ENCODE measurements at regions not wholly inside any gene's neighbourhood (a gene's known extent, or its start where the extent isn't known, plus 50 kb on each side); places are given as distances from the start of the nearest gene placed in this dataset.

DNA sequence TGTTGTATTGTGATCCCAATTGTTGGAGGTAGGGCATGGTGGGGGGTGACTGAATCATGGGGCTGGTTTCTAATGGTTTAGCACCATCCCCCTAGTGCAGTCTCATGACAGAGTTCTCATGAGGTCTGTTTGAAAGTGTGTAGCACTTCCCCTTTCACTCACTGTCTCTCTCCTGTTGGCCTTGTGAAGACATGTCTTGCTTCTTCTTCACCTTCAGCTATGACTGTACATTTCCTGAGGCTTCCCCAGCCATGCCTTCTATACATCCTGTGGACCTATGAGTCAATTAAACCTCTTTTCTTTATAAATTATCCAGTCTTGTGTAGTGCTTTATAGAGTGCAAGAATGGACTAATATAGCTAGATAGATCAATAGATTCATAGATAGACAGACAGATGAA lies 230.0 kb downstream of the MAGEE1 start:
- ChIA-PET POLR2A (no interaction called here), CTCF (no interaction called here)
- no peak for DNase-seq (ENCODE audit: extremely low spot score)
- TF ChIP-seq TARDBP (IDR thresholded peaks at IDR 0.05): no peak
- TF ChIP-seq BHLHE40 (IDR thresholded peaks at IDR 0.05; ENCODE audit: borderline replicate concordance): no peak
- TF ChIP-seq FOXK2 (IDR thresholded peaks at IDR 0.05): no peak
- no peak for TF ChIP-seq LEF1 (IDR thresholded peaks at IDR 0.05; ENCODE audit: borderline replicate concordance)
- TF ChIP-seq FOXA1 (IDR thresholded peaks at IDR 0.05): no peak
- TF ChIP-seq, protein P1, sequence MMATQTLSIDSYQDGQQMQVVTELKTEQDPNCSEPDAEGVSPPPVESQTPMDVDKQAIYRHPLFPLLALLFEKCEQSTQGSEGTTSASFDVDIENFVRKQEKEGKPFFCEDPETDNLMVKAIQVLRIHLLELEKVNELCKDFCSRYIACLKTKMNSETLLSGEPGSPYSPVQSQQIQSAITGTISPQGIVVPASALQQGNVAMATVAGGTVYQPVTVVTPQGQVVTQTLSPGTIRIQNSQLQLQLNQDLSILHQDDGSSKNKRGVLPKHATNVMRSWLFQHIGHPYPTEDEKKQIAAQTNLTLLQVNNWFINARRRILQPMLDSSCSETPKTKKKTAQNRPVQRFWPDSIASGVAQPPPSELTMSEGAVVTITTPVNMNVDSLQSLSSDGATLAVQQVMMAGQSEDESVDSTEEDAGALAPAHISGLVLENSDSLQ (IDR thresholded peaks at IDR 0.05): no peak

All from HEK293T (cell line).